ENCODE measurements at regions not wholly inside any gene's neighbourhood (a gene's known extent, or its start where the extent isn't known, plus 50 kb on each side); places are given as distances from the start of the nearest gene placed in this dataset.

DNA sequence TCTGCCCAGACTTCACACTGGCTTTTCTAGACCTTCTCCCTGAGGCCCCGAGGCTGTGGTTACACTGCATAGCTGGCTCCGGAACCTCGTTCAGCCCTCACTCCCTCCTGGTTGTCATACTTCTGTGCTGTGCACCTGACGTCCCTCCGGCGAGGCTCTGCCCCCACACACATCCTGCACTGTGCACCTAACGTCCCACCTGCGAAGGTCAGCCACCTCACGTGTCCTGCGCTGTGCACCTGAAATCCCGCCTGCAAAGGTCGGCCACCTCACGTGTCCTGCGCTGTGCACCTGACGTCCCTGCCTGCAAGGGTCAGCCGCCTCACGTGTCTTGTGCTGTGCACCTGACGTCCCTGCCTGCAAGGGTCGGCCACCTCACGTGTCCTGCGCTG lies 111.0 kb upstream of the FRMD1 start:
- TF ChIP-seq POLR2A (IDR thresholded peaks at IDR 0.05) (no peak), EP300 (IDR thresholded peaks at IDR 0.05) (no peak), POLR2AphosphoS5 (IDR thresholded peaks at IDR 0.05) (no peak)
- TF ChIP-seq, protein P1, sequence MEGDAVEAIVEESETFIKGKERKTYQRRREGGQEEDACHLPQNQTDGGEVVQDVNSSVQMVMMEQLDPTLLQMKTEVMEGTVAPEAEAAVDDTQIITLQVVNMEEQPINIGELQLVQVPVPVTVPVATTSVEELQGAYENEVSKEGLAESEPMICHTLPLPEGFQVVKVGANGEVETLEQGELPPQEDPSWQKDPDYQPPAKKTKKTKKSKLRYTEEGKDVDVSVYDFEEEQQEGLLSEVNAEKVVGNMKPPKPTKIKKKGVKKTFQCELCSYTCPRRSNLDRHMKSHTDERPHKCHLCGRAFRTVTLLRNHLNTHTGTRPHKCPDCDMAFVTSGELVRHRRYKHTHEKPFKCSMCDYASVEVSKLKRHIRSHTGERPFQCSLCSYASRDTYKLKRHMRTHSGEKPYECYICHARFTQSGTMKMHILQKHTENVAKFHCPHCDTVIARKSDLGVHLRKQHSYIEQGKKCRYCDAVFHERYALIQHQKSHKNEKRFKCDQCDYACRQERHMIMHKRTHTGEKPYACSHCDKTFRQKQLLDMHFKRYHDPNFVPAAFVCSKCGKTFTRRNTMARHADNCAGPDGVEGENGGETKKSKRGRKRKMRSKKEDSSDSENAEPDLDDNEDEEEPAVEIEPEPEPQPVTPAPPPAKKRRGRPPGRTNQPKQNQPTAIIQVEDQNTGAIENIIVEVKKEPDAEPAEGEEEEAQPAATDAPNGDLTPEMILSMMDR (IDR thresholded peaks at IDR 0.05): no peak
